ENCODE measurements at regions not wholly inside any gene's neighbourhood (a gene's known extent, or its start where the extent isn't known, plus 50 kb on each side); places are given as distances from the start of the nearest gene placed in this dataset.
"Not testable (repeated sequence)": the region's sequence is repeated elsewhere in the genome, so short reads cannot be mapped to it uniquely, and the experiment has no call there.

GRCh38 chr12:31906557-31907301, 52.5 kb upstream of the RESF1 start:
- DNase-seq (ENCODE audit: low read depth in 2 of 3, low spot score in 2 of 3): peak in 1 of 3 donors; percentile 32

- DNase-seq (ENCODE audit: low read depth in 2 of 3, low spot score in 2 of 3): no peak
Observed at GRCh38 chr12:31903025-31903424, 56.2 kb upstream of the RESF1 start.

- no peak for DNase-seq (ENCODE audit: low read depth in 2 of 3, low spot score in 2 of 3)
Observed at GRCh38 chr12:31900271-31900670, 58.9 kb upstream of the RESF1 start.

GRCh38 chr12:31899109-31899508, 60.1 kb upstream of the RESF1 start:
- DNase-seq (ENCODE audit: low read depth in 2 of 3, low spot score in 2 of 3): no peak

GRCh38 chr12:31897781-31898503, 61.3 kb upstream of the RESF1 start:
- no peak for DNase-seq (ENCODE audit: low read depth in 2 of 3, low spot score in 2 of 3)

GRCh38 chr12:31897092-31897491, 62.1 kb upstream of the RESF1 start:
- DNase-seq (ENCODE audit: low read depth in 2 of 3, low spot score in 2 of 3): not testable (repeated sequence)

GRCh38 chr12:31896514-31897039, 62.6 kb upstream of the RESF1 start:
- peak; percentile 62 to 94 (median 84) for DNase-seq (ENCODE audit: low read depth in 2 of 3, low spot score in 2 of 3)

- no peak for DNase-seq (ENCODE audit: low read depth in 2 of 3, low spot score in 2 of 3)
Observed at GRCh38 chr12:31895449-31896150, 63.6 kb upstream of the RESF1 start.

- DNase-seq (ENCODE audit: low read depth in 2 of 3, low spot score in 2 of 3): peak in 1 of 3 donors; percentile 39
Observed at GRCh38 chr12:31890295-31891285, 68.6 kb upstream of the RESF1 start.

GRCh38 chr12:31887109-31887811, 72.0 kb upstream of the RESF1 start:
- DNase-seq (ENCODE audit: low read depth in 2 of 3, low spot score in 2 of 3): no peak

- DNase-seq (ENCODE audit: low read depth in 2 of 3, low spot score in 2 of 3): not testable (repeated sequence)
Observed at GRCh38 chr12:31882682-31883081, 76.5 kb upstream of the RESF1 start.

- no peak for DNase-seq (ENCODE audit: low read depth in 2 of 3, low spot score in 2 of 3)
Observed at GRCh38 chr12:31880340-31880739, 78.9 kb upstream of the RESF1 start.

- DNase-seq (ENCODE audit: low read depth in 2 of 3, low spot score in 2 of 3): no peak
Observed at GRCh38 chr12:31877884-31878283, 81.3 kb upstream of the RESF1 start.

GRCh38 chr12:31876568-31877424, 82.4 kb upstream of the RESF1 start:
- DNase-seq (ENCODE audit: low read depth in 2 of 3, low spot score in 2 of 3): peak in 2 of 3 donors; percentile 82 to 96

- no peak for DNase-seq (ENCODE audit: low read depth in 2 of 3, low spot score in 2 of 3)
Observed at GRCh38 chr12:31875609-31875964, 83.6 kb upstream of the RESF1 start.

GRCh38 chr12:31874961-31875608, 84.1 kb upstream of the RESF1 start:
- peak; percentile 53 to 90 (median 90) for DNase-seq (ENCODE audit: low read depth in 2 of 3, low spot score in 2 of 3)

GRCh38 chr12:31872831-31873604, 86.2 kb upstream of the RESF1 start:
- no peak for DNase-seq (ENCODE audit: low read depth in 2 of 3, low spot score in 2 of 3)
